Left lung (tissue), 4 donors: ENCODE measurements at regions not wholly inside any gene's neighbourhood (a gene's known extent, or its start where the extent isn't known, plus 50 kb on each side); places are given as distances from the start of the nearest gene placed in this dataset.
A peak's percentile ranks its signal among the peaks of the same experiment; 100 is the strongest.

Source experiments
- ATAC-seq: fragments of 200-7000 bp; cut with Tn5 transposase; one replicate; pipeline ENCODE4 v1.9.1; 2020; ENCODE audit warnings: moderate library complexity
- DNase-seq, 4 donors: peaks; one replicate each; pipeline ENCODE4 v3.0.0-alpha.2; 2013 to 2020
- H3K27ac ChIP-seq, 2 donors: fragments of 200-600 bp; sonication (generic) in 1 of 2; one replicate each; pipeline versions ENCODE4 v1.5.0 to v1.8.0; 2020 to 2021
- H3K27me3 ChIP-seq, 2 donors: fragments of 200-600 bp; sonication (generic) in 1 of 2; one replicate each; pipeline versions ENCODE4 v1.5.0 to v1.8.0; 2020 to 2021
- H3K36me3 ChIP-seq, 2 donors: fragments of 200-600 bp; sonication (generic) in 1 of 2; one replicate each; pipeline versions ENCODE4 v1.5.0 to v1.8.0; 2020 to 2021
- H3K4me1 ChIP-seq, 2 donors: fragments of 200-600 bp; one replicate each; pipeline ENCODE4 v1.8.0; 2021
- H3K4me3 ChIP-seq, 2 donors: fragments of 200-600 bp; sonication (generic) in 1 of 2; one replicate each; pipeline versions ENCODE4 v1.5.0 to v1.8.0; 2020 to 2021; ENCODE audit warnings: mild to moderate bottlenecking in 1 of 2
- H3K9me3 ChIP-seq, 2 donors: fragments of 200-600 bp; sonication (generic) in 1 of 2; one replicate each; pipeline versions ENCODE4 v1.5.0 to v1.8.0; 2020 to 2021
- intact Hi-C, 2 donors: fragments of 100-400 bp; cut with DNase I; formaldehyde crosslinking; loops; one replicate each; pipeline versions ENCODE4 v1.11.2 to v1.14.2; 2022
- TF ChIP-seq, protein P1 (sequence below), 2 donors: fragments of 200-600 bp; sonication (generic) in 1 of 2; IDR thresholded peaks; one replicate each; pipeline versions ENCODE4 v1.5.0 to v1.8.0; 2021; ENCODE audit warnings: antibody characterized with exemption in 2 of 2
- donor health status: DM: no; HTN: yes; CAD: no.
- donor health status: DM: no; HTN: no; CAD: no.

DNA sequence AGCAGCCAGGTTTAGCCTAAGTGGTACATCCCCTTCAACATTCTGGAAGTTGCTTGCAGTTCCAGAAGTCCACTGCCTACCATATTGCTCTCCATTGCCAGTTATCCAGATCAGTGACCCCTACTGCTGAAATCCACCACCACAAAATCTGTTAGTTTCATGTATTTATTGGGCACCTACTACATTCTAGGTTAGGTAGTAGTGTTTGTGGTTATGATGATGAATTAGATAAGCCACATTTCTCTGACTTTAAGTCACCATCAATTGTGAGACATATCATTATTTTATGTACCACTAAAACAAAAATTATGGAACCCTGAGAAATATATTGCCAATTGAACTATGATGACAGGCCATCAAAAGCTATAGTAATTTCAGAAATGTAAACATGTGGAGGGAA is 139.5 kb upstream of the PKDCC start:
- H3K36me3 ChIP-seq: no peaks in the 10 kb centered on the region
- no peak overlapping the region for H3K4me3 ChIP-seq
- DNase-seq: no peak
- no peak overlapping the region for H3K27ac ChIP-seq
- intact Hi-C loops: no loop called here
- no peaks in the 10 kb centered on the region for H3K9me3 ChIP-seq
- H3K27me3 ChIP-seq: no peaks in the 10 kb centered on the region
- no peak for ATAC-seq
- TF ChIP-seq, protein P1, sequence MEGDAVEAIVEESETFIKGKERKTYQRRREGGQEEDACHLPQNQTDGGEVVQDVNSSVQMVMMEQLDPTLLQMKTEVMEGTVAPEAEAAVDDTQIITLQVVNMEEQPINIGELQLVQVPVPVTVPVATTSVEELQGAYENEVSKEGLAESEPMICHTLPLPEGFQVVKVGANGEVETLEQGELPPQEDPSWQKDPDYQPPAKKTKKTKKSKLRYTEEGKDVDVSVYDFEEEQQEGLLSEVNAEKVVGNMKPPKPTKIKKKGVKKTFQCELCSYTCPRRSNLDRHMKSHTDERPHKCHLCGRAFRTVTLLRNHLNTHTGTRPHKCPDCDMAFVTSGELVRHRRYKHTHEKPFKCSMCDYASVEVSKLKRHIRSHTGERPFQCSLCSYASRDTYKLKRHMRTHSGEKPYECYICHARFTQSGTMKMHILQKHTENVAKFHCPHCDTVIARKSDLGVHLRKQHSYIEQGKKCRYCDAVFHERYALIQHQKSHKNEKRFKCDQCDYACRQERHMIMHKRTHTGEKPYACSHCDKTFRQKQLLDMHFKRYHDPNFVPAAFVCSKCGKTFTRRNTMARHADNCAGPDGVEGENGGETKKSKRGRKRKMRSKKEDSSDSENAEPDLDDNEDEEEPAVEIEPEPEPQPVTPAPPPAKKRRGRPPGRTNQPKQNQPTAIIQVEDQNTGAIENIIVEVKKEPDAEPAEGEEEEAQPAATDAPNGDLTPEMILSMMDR (IDR thresholded peaks at IDR 0.05): no peak
- H3K4me1 ChIP-seq: peaks cover 0 to 4% of the 10 kb centered on the region in 2 donors

DNA sequence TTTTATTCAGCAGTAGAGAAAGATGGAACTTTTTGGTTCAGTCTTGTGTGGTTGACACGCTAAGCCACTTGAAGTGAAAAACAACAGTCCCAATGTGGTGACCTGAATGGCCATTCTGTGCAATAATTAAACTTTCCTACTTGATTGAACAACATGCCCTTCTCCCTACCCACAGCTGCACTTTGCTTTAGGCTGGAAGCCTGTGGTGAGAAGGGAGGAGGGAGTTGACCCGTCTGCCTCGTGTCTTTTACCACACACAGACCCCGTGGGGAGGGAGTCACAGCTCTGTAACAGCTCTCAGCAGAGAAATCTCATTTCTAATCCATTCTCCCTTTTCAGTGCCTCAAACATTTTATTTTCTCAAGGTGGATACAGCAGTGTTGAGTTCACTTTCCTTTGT is 138.2 kb upstream of the PKDCC start:
- ATAC-seq (peak; percentile 24), DNase-seq (no peak)
- Histone ChIP-seq H3K27ac (no peak overlapping the region), H3K4me3 (no peak overlapping the region), H3K9me3 (no peaks in the 10 kb centered on the region), H3K27me3 (no peaks in the 10 kb centered on the region), H3K4me1 (peaks cover 0 to 4% of the 10 kb centered on the region in 2 donors), H3K36me3 (no peaks in the 10 kb centered on the region)
- intact Hi-C loops: no loop called here
- TF ChIP-seq, protein P1 (IDR thresholded peaks at IDR 0.05): no peak

DNA sequence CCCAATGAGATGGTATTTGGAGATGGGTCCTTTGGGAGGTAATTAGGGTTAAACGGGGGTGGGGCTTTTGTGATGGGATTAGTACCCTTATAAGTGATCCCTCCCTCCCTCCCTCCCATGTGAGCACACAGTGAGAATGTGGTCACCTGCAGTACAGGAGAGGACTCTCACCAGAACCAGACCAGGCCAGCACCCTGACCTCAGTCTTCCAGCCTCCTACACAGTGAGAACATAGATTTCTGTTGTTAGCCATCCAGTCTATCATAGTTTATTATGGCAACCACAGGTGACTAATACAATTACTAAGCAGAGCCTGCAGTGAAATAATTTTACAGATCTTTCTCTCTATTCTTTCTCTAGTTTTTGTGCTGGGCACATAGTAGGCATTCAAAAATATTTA is 137.7 kb upstream of the PKDCC start:
- Histone ChIP-seq H3K4me3 (no peak overlapping the region), H3K27me3 (no peaks in the 10 kb centered on the region), H3K9me3 (no peaks in the 10 kb centered on the region), H3K36me3 (no peaks in the 10 kb centered on the region), H3K4me1 (peaks cover 0 to 4% of the 10 kb centered on the region in 2 donors), H3K27ac (no peak overlapping the region)
- DNase-seq (no peak), ATAC-seq (peak; percentile 49)
- TF ChIP-seq, protein P1 (IDR thresholded peaks at IDR 0.05): no peak
- intact Hi-C loops: no loop called here

DNA sequence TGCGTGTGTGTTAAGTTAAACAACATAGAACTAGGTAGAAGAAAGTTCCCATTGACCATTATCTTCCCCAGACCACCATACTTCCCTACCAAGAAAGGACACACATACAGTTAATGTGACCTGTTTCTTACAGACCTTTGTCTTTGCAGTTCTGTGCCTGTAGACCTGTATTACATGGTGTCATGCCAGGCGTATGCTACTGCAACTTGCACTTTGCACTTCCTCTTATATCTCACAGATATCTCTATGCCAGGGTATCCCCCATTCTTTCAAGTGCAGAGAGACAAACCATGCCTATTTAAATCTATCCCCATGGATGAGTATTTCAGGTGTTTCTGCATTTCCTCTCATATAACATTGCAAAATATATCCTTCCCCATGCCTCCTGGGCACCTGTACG is 136.8 kb upstream of the PKDCC start:
- Histone ChIP-seq H3K36me3 (no peaks in the 10 kb centered on the region), H3K4me1 (peaks cover 0 to 4% of the 10 kb centered on the region in 2 donors), H3K27ac (no peak overlapping the region), H3K9me3 (no peaks in the 10 kb centered on the region), H3K27me3 (no peaks in the 10 kb centered on the region), H3K4me3 (no peak overlapping the region)
- ATAC-seq: no peak
- no peak for DNase-seq
- TF ChIP-seq, protein P1 (IDR thresholded peaks at IDR 0.05): no peak
- intact Hi-C loops: no loop called here

DNA sequence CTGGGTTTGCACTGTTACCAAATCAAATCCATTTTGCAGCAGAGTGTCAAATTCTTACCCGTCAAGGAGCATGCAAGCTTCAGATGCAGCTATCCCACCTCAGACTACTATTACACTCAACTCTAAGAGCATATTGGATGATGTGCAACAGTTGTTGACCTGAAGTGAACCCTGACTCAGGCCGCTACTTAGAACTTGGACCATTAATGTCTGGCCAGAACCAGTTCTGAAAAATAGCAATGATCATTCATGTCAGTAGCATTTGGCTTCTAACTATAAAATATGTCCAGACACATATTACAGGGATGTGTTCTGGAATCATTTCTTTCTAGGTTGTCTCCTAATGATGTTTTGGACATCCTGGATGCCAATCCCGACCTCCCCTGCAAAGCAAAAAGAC is 135.5 kb upstream of the PKDCC start:
- Histone ChIP-seq H3K36me3 (no peaks in the 10 kb centered on the region), H3K27me3 (no peaks in the 10 kb centered on the region), H3K4me3 (no peak overlapping the region), H3K4me1 (no peaks in the 10 kb centered on the region), H3K9me3 (no peaks in the 10 kb centered on the region), H3K27ac (no peak overlapping the region)
- intact Hi-C loops: no loop called here
- ATAC-seq (no peak), DNase-seq (no peak)
- TF ChIP-seq, protein P1 (IDR thresholded peaks at IDR 0.05): no peak
